ENCODE measurements at regions not wholly inside any gene's neighbourhood (a gene's known extent, or its start where the extent isn't known, plus 50 kb on each side); places are given as distances from the start of the nearest gene placed in this dataset.

DNA sequence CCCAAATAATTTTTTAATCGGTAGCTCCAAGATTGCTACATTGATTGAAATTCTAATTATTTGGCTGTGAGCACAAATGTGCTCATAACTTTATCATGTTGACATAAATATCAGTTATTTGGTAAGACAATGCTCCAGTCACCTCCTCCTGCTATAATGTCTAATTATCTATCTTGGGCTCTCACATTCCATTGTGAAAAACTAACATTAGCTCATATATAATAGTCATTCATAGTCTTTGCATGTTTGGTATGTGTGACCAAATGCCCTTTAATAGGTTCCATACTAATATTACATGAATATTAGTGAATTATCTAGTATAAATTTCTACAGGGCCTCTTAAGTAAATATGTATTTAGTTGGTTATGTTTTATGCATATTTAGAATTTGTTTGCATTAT lies 185.6 kb upstream of the MCHR2 start:
- peaks cover 2% of the 10 kb centered on the region for H3K27me3 ChIP-seq (ENCODE audit: insufficient read depth, poor library complexity, severe bottlenecking)
- H3K4me3 ChIP-seq (replicated peaks; ENCODE audit: insufficient read depth, low read length) = no peak overlapping the region
- no peak for DNase-seq (ENCODE audit: low read depth in 1 of 2, low spot score in 1 of 2)
- no peak overlapping the region for H3K27ac ChIP-seq (replicated peaks)
- TF ChIP-seq GABPA (IDR thresholded peaks at IDR 0.05; ENCODE audit: low read depth) (no peak), POLR2AphosphoS5 (IDR thresholded peaks at IDR 0.05; ENCODE audit: low read depth) (no peak), REST (IDR thresholded peaks at IDR 0.05; ENCODE audit: insufficient replicate concordance, low read depth) (no peak), SPI1 (IDR thresholded peaks at IDR 0.05; ENCODE audit: borderline replicate concordance, low read depth) (no peak), CTCF (IDR thresholded peaks at IDR 0.05; ENCODE audit: insufficient read depth, low read length) (no peak)

GRCh38 chr6:100177956-100178355 lies 183.9 kb upstream of the MCHR2 start:
- TF ChIP-seq REST (IDR thresholded peaks at IDR 0.05; ENCODE audit: insufficient replicate concordance, low read depth) = no peak
- TF ChIP-seq SPI1 (IDR thresholded peaks at IDR 0.05; ENCODE audit: borderline replicate concordance, low read depth) = no peak
- TF ChIP-seq GABPA (IDR thresholded peaks at IDR 0.05; ENCODE audit: low read depth) = no peak
- no peak for TF ChIP-seq CTCF (IDR thresholded peaks at IDR 0.05; ENCODE audit: insufficient read depth, low read length)
- no peak for TF ChIP-seq POLR2AphosphoS5 (IDR thresholded peaks at IDR 0.05; ENCODE audit: low read depth)
- no peak overlapping the region for H3K27ac ChIP-seq (replicated peaks)
- peaks cover 2% of the 10 kb centered on the region for H3K27me3 ChIP-seq (ENCODE audit: insufficient read depth, poor library complexity, severe bottlenecking)
- no peak for DNase-seq (ENCODE audit: low read depth in 1 of 2, low spot score in 1 of 2)
- H3K4me3 ChIP-seq (replicated peaks; ENCODE audit: insufficient read depth, low read length) = no peak overlapping the region

GRCh38 chr6:100176951-100177710 lies 183.1 kb upstream of the MCHR2 start:
- Histone ChIP-seq H3K27ac (replicated peaks) (no peak overlapping the region), H3K4me3 (replicated peaks; ENCODE audit: insufficient read depth, low read length) (no peak overlapping the region), H3K27me3 (ENCODE audit: insufficient read depth, poor library complexity, severe bottlenecking) (peaks cover 2% of the 10 kb centered on the region)
- DNase-seq (ENCODE audit: low read depth in 1 of 2, low spot score in 1 of 2) = no peak
- TF ChIP-seq REST (IDR thresholded peaks at IDR 0.05; ENCODE audit: insufficient replicate concordance, low read depth) = no peak
- TF ChIP-seq CTCF (IDR thresholded peaks at IDR 0.05; ENCODE audit: insufficient read depth, low read length) = no peak
- no peak for TF ChIP-seq SPI1 (IDR thresholded peaks at IDR 0.05; ENCODE audit: borderline replicate concordance, low read depth)

All from HL-60 (cell line).